PC-3 (cell line): ENCODE measurements at regions not wholly inside any gene's neighbourhood (a gene's known extent, or its start where the extent isn't known, plus 50 kb on each side); places are given as distances from the start of the nearest gene placed in this dataset.

Experiments used
- ATAC-seq: fragments of 200-7000 bp; cut with Tn5 transposase; 2 replicates; pipeline ENCODE4 v1.9.1; 2020; ENCODE audit warnings: mild to moderate bottlenecking, moderate library complexity
- BruUV-seq: library from RNA; stranded (reverse); fragments of 400-500 nt; replicated peaks from 2 replicates; lab custom pipeline; 2021; lab: Mats Ljungman, UMichigan
- CTCF ChIA-PET: fragments of 300-600 bp; sonication (Branson Sonifier 250); formaldehyde crosslinking; loops from one replicate; lab custom pipeline; 2022; ENCODE audit warnings: antibody characterized with exemption; lab: Charles Lee
- POLR2A ChIA-PET: fragments of 300-600 bp; sonication (Branson Sonifier 250); formaldehyde crosslinking; loops from one replicate; lab custom pipeline; 2022; ENCODE audit warnings: antibody characterized with exemption; ENCODE audit not compliant: unreplicated experiment; lab: Charles Lee
- DNase-seq: peaks from one replicate; pipeline ENCODE4 v3.0.0-alpha.2; 2015
- H2AFZ ChIP-seq: fragments of 300-600 bp; sonication (generic); 2 replicates; pipeline ENCODE4 v1.6.0; 2016; ENCODE audit warnings: antibody characterized with exemption, low read length
- H3F3A ChIP-seq: fragments of 300-600 bp; sonication (generic); one replicate; pipeline ENCODE4 v1.6.0; 2017; ENCODE audit warnings: antibody characterized with exemption, low read length, control low read depth, mild to moderate bottlenecking; ENCODE audit not compliant: unreplicated experiment
- H3K27ac ChIP-seq: fragments of 300-600 bp; sonication (generic); 2 replicates; pipeline ENCODE4 v1.5.1; 2016; ENCODE audit warnings: mild to moderate bottlenecking, low read length
- H3K27me3 ChIP-seq: fragments of 300-600 bp; sonication (generic); 2 replicates; pipeline ENCODE4 v1.6.1; 2016; ENCODE audit warnings: low read length, mixed read lengths
- H3K36me3 ChIP-seq: fragments of 300-600 bp; sonication (generic); 2 replicates; pipeline ENCODE4 v1.6.1; 2016; ENCODE audit warnings: low read depth, mixed run types, low read length, mixed read lengths
- H3K4me1 ChIP-seq: fragments of 300-600 bp; sonication (generic); 2 replicates; pipeline ENCODE4 v1.5.1; 2016; ENCODE audit warnings: low read length; ENCODE audit not compliant: insufficient read depth
- H3K4me2 ChIP-seq: fragments of 300-600 bp; sonication (generic); 2 replicates; pipeline ENCODE4 v1.6.0; 2016; ENCODE audit warnings: low read length
- H3K4me3 ChIP-seq: fragments of 300-600 bp; sonication (generic); 2 replicates; pipeline ENCODE4 v1.5.1; 2016; ENCODE audit warnings: mild to moderate bottlenecking, low read length, mixed read lengths
- H3K79me2 ChIP-seq: fragments of 300-600 bp; sonication (generic); 2 replicates; pipeline ENCODE4 v1.6.1; 2017; ENCODE audit warnings: low read length, mixed read lengths
- H3K9ac ChIP-seq: fragments of 300-600 bp; sonication (generic); 2 replicates; pipeline ENCODE4 v1.6.0; 2016; ENCODE audit warnings: mild to moderate bottlenecking, low read length
- H3K9me2 ChIP-seq: fragments of 300-600 bp; sonication (generic); replicated peaks from 2 replicates; pipeline ENCODE4 v1.6.1; 2016; ENCODE audit warnings: mixed run types, low read length, mixed read lengths
- H3K9me3 ChIP-seq: fragments of 300-600 bp; sonication (generic); 2 replicates; pipeline ENCODE4 v1.6.1; 2016; ENCODE audit warnings: low read length, mixed read lengths
- H4K20me1 ChIP-seq: fragments of 300-600 bp; sonication (generic); 2 replicates; pipeline ENCODE4 v1.6.1; 2016; ENCODE audit warnings: low read length, mixed read lengths
- EZH2 ChIP-seq: fragments of 300-600 bp; sonication (generic); IDR thresholded peaks from one replicate; pipeline ENCODE4 v1.6.1; 2017; ENCODE audit warnings: antibody characterized with exemption, mild to moderate bottlenecking, low read length; ENCODE audit not compliant: unreplicated experiment
- EZH2phosphoT487 ChIP-seq: fragments of 300-600 bp; sonication (generic); IDR thresholded peaks from 2 replicates; pipeline ENCODE4 v1.6.1; 2018; ENCODE audit warnings: mild to moderate bottlenecking, antibody characterized with exemption, low read length, borderline replicate concordance
- intact Hi-C: fragments of 100-400 bp; cut with micrococcal nuclease; formaldehyde crosslinking; loops from 2 replicates; pipeline ENCODE4 v1.9.0; 2023
- TF ChIP-seq, protein P1 (sequence below): fragments of 300-600 bp; sonication (generic); conservative IDR thresholded peaks from 2 replicates; pipeline ENCODE4 v1.5.1; 2017; ENCODE audit warnings: antibody characterized with exemption, low read depth, mild to moderate bottlenecking, low read length

DNA sequence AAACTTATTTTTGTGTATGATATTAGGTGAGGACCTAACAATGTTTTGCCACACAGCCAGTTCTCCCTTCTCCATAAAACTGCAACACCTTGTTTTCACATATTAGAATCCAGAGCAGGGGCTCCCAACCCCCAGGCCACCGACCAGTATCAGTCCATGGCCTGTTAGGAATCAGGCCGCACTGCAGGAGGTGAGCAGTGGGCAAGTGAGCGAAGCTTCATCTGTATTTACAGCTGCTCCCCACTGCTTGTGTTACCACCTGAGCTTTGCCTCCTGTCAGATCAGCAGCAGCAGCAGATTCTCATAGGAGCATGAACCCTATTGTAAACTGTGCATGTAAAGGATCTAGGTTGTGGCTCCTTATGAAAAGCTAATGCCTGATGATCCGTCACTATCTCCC, 185.9 kb upstream of the NSMCE3 start:
- DNase-seq (no peak), ATAC-seq (no peak)
- Histone ChIP-seq H3K4me2 (no peak overlapping the region), H3K79me2 (no peaks in the 10 kb centered on the region), H3F3A (no peaks in the 10 kb centered on the region), H3K4me3 (no peak overlapping the region), H4K20me1 (no peaks in the 10 kb centered on the region), H2AFZ (no peak overlapping the region), H3K27me3 (peaks cover 11% of the 10 kb centered on the region; the same call in 1 of the 2 replicates), H3K4me1 (peaks cover 14% of the 10 kb centered on the region), H3K9ac (no peak overlapping the region), H3K36me3 (no peaks in the 10 kb centered on the region), H3K27ac (no peak overlapping the region), H3K9me3 (no peaks in the 10 kb centered on the region), H3K9me2 (no peaks in the 10 kb centered on the region)
- no peak for TF ChIP-seq EZH2phosphoT487
- no peak for TF ChIP-seq EZH2
- TF ChIP-seq, protein P1, sequence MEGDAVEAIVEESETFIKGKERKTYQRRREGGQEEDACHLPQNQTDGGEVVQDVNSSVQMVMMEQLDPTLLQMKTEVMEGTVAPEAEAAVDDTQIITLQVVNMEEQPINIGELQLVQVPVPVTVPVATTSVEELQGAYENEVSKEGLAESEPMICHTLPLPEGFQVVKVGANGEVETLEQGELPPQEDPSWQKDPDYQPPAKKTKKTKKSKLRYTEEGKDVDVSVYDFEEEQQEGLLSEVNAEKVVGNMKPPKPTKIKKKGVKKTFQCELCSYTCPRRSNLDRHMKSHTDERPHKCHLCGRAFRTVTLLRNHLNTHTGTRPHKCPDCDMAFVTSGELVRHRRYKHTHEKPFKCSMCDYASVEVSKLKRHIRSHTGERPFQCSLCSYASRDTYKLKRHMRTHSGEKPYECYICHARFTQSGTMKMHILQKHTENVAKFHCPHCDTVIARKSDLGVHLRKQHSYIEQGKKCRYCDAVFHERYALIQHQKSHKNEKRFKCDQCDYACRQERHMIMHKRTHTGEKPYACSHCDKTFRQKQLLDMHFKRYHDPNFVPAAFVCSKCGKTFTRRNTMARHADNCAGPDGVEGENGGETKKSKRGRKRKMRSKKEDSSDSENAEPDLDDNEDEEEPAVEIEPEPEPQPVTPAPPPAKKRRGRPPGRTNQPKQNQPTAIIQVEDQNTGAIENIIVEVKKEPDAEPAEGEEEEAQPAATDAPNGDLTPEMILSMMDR = no peak
- BruUV-seq = no TSS peak
- ChIA-PET CTCF (no interaction called here), POLR2A (no interaction called here)
- intact Hi-C loops = loop anchor here (10.0 kb wide), 1 partner anchor 109 kb away; no protein-coding TSS in a partner anchor

DNA sequence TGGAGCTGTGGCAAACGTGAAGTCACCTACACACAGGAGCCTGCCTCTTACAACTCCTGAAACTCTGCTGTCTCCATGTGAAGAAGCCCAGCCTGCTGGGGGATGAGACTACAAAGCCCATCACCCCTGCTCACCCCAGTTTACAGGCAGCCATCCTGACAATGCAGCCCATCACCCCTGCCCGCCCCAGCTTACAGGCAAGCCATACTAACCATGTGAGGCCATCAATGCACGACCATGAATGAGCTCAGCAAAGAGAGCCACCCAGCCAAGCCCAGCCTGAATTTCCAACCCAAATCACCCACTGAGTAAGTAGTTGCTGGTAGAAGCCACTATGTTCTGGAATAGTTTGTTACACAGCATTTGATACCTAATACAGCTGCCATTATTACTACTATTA, 185.4 kb upstream of the NSMCE3 start:
- Histone ChIP-seq H2AFZ (no peak overlapping the region), H3K27ac (no peak overlapping the region), H3K9me2 (no peaks in the 10 kb centered on the region), H3K79me2 (no peaks in the 10 kb centered on the region), H4K20me1 (no peaks in the 10 kb centered on the region), H3K36me3 (no peaks in the 10 kb centered on the region), H3K4me1 (peaks cover 14% of the 10 kb centered on the region), H3K4me2 (no peak overlapping the region), H3K9me3 (no peaks in the 10 kb centered on the region), H3K4me3 (no peak overlapping the region), H3K9ac (no peak overlapping the region), H3K27me3 (peaks cover 10% of the 10 kb centered on the region; the same call in 1 of the 2 replicates), H3F3A (no peaks in the 10 kb centered on the region)
- DNase-seq (no peak), ATAC-seq (no peak)
- POLR2A ChIA-PET = no interaction called here
- no TSS peak for BruUV-seq
- no peak for TF ChIP-seq EZH2
- TF ChIP-seq, protein P1 = no peak
- no peak for TF ChIP-seq EZH2phosphoT487
- intact Hi-C loops = loop anchor here (10.0 kb wide), 1 partner anchor 110 kb away; no protein-coding TSS in a partner anchor
- CTCF ChIA-PET = no interaction called here

DNA sequence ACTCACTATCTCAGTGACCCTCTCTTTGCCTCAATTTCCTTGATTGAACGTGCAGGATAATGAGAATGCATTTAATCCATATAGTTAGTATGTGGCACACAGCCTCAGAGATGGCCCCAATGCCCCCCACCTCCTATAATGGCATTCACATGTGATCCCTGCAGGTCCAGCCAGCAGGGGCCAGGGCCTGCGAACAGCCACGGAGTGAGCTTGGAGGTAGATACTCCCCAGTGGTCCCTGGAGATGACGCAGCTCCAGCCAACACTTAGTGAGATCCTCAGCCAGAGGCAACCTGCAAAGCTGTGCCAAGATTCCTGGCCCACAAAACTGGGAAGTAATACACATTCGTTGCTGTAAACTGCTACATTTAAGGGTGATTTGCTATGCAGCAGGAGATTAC, 184.9 kb upstream of the NSMCE3 start:
- ATAC-seq (no peak), DNase-seq (no peak)
- Histone ChIP-seq H3K4me2 (no peak overlapping the region), H3K9ac (no peak overlapping the region), H3K27me3 (peaks cover 10% of the 10 kb centered on the region; the same call in 1 of the 2 replicates), H3K36me3 (no peaks in the 10 kb centered on the region), H3K4me1 (peaks cover 14% of the 10 kb centered on the region), H4K20me1 (no peaks in the 10 kb centered on the region), H3K9me3 (no peaks in the 10 kb centered on the region), H2AFZ (no peak overlapping the region), H3K27ac (no peak overlapping the region), H3F3A (no peaks in the 10 kb centered on the region), H3K9me2 (no peaks in the 10 kb centered on the region), H3K79me2 (no peaks in the 10 kb centered on the region), H3K4me3 (no peak overlapping the region)
- CTCF ChIA-PET = no interaction called here
- intact Hi-C loops = loop anchor here (10.0 kb wide), 1 partner anchor 110 kb away; no protein-coding TSS in a partner anchor
- TF ChIP-seq, protein P1 = no peak
- TF ChIP-seq EZH2phosphoT487 (no peak), EZH2 (no peak)
- BruUV-seq = no TSS peak
- POLR2A ChIA-PET = no interaction called here
